ENCODE measurements at regions not wholly inside any gene's neighbourhood (a gene's known extent, or its start where the extent isn't known, plus 50 kb on each side); places are given as distances from the start of the nearest gene placed in this dataset.

DNA sequence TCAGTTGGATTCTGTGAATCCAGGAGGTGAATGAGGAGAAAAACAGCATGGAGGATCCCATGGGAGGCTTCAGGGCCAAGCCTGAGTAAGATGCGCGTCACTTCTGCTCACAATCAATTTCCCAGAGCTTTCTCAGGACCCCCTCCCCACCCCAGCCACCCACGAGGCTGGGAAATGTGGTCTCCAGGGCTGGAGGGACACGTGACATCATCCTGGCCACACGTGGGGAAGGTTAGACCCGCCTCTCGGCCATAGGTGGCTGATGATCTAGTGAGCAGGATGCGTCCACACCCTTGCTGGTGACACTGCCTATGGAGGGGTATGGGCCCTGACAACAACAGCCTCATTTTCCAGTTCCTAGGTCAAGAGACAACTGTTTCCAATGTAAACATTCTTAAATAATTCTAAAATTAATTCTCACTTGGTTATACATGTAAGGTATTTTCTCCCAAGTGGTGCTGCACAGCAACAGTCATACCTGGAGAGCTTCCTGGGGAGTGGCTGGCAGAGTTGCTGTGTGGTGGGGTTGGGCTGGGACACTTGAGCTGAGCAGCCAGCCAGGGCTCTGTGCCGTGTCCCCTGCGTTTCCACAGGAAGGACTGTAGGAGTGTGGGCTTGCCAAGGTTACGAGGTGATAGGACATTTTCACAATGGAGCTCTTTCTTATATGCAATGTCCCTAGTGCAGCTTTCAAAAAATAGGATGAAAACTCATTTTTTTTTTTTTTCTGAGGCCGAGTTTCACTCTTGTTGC is 153.1 kb downstream of the GADD45G start:
- Histone ChIP-seq H3K36me3 (no peaks in the 10 kb centered on the region), H3K4me3 (ENCODE audit: low read depth in 1 of 2, low read length in 1 of 2) (no peak overlapping the region), H3K4me1 (ENCODE audit: control insufficient read depth in 1 of 2, insufficient read depth in 1 of 2, low read depth in 1 of 2, low read length in 1 of 2) (peaks cover 9 to 10% of the 10 kb centered on the region in 2 experiments), H3K27ac (no peak overlapping the region), H3K9me3 (no peaks in the 10 kb centered on the region), H3K27me3 (no peaks in the 10 kb centered on the region)
- TF ChIP-seq, protein P1, sequence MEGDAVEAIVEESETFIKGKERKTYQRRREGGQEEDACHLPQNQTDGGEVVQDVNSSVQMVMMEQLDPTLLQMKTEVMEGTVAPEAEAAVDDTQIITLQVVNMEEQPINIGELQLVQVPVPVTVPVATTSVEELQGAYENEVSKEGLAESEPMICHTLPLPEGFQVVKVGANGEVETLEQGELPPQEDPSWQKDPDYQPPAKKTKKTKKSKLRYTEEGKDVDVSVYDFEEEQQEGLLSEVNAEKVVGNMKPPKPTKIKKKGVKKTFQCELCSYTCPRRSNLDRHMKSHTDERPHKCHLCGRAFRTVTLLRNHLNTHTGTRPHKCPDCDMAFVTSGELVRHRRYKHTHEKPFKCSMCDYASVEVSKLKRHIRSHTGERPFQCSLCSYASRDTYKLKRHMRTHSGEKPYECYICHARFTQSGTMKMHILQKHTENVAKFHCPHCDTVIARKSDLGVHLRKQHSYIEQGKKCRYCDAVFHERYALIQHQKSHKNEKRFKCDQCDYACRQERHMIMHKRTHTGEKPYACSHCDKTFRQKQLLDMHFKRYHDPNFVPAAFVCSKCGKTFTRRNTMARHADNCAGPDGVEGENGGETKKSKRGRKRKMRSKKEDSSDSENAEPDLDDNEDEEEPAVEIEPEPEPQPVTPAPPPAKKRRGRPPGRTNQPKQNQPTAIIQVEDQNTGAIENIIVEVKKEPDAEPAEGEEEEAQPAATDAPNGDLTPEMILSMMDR (IDR thresholded peaks at IDR 0.05) = no peak

DNA sequence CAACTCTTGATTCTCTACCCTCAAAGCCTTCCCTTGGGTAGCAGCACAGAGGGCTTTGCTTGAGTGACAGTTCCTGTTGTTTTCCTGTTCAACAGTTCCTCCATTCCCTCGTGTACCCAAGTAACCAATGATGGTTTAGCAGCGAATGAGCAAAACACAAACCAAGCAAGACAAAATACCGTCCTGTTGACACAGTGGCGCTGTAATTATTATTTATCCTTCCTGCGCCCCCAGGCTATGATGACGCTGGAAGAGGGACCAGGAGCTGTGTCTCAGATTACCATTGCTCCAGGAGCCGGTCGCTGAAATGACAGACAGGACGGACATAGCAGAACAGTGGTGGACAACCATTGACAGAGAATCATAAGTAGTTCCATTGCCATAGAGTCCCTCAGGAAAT is 154.8 kb downstream of the GADD45G start:
- TF ChIP-seq, protein P1 (IDR thresholded peaks at IDR 0.05) = no peak
- Histone ChIP-seq H3K27me3 (no peaks in the 10 kb centered on the region), H3K4me1 (ENCODE audit: control insufficient read depth in 1 of 2, insufficient read depth in 1 of 2, low read depth in 1 of 2, low read length in 1 of 2) (peaks cover 0 to 2% of the 10 kb centered on the region in 2 experiments), H3K27ac (no peak overlapping the region), H3K36me3 (no peaks in the 10 kb centered on the region), H3K9me3 (no peaks in the 10 kb centered on the region), H3K4me3 (ENCODE audit: low read depth in 1 of 2, low read length in 1 of 2) (no peak overlapping the region)

DNA sequence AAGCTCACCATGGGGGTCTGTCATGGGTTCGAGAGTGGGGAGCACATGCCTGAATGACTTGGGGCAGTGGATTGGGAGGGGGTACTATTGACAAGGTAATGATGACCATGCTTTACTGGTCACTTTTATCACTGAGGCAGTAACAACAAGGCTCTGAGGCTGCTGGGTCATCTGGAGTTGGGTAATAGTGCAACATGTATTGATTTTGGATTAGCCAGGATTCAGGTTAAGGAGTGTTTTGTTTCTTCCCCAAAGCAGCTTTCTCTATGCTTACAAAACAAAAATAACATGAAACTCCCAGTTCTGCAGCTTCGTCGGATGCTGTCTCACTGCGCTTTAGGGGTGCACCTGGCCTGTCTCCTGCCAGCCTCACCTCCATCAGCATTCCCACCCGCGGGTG is 155.3 kb downstream of the GADD45G start:
- Histone ChIP-seq H3K4me1 (ENCODE audit: control insufficient read depth in 1 of 2, insufficient read depth in 1 of 2, low read depth in 1 of 2, low read length in 1 of 2) (no peaks in the 10 kb centered on the region), H3K4me3 (ENCODE audit: low read depth in 1 of 2, low read length in 1 of 2) (no peak overlapping the region)
- TF ChIP-seq, protein P1 (IDR thresholded peaks at IDR 0.05) = no peak

DNA sequence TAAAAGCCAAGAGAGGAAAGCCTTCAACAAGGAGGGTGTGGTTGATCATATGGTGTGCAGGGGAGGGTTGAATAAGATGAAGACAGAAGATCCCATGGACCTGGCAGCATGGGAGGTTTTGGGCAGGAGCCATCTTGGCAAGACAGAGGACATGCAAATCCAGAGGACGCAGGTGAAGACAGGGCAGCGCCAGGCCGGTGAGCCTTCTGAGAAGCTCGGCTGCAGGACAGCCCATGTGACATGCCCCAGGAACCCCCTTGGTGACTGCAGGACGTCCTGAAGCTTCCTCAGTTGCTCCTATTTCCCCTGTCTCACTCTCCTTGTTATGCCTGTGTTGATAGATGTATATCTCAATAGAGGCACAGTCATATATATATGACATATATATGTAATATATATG is 159.4 kb downstream of the GADD45G start:
- TF ChIP-seq, protein P1 (IDR thresholded peaks at IDR 0.05) = no peak
- Histone ChIP-seq H3K36me3 (no peaks in the 10 kb centered on the region), H3K4me1 (ENCODE audit: control insufficient read depth in 1 of 2, insufficient read depth in 1 of 2, low read depth in 1 of 2, low read length in 1 of 2) (no peaks in the 10 kb centered on the region), H3K4me3 (ENCODE audit: low read depth in 1 of 2, low read length in 1 of 2) (no peak overlapping the region), H3K27ac (no peak overlapping the region), H3K27me3 (peaks cover 16% of the 10 kb centered on the region), H3K9me3 (no peaks in the 10 kb centered on the region)

More for the DNA sequence above, 155.3 kb downstream of the GADD45G start:
- no peaks in the 10 kb centered on the region for H3K9me3 ChIP-seq
- H3K36me3 ChIP-seq = no peaks in the 10 kb centered on the region
- no peak overlapping the region for H3K27ac ChIP-seq
- H3K27me3 ChIP-seq = peaks cover 2% of the 10 kb centered on the region

DNA sequence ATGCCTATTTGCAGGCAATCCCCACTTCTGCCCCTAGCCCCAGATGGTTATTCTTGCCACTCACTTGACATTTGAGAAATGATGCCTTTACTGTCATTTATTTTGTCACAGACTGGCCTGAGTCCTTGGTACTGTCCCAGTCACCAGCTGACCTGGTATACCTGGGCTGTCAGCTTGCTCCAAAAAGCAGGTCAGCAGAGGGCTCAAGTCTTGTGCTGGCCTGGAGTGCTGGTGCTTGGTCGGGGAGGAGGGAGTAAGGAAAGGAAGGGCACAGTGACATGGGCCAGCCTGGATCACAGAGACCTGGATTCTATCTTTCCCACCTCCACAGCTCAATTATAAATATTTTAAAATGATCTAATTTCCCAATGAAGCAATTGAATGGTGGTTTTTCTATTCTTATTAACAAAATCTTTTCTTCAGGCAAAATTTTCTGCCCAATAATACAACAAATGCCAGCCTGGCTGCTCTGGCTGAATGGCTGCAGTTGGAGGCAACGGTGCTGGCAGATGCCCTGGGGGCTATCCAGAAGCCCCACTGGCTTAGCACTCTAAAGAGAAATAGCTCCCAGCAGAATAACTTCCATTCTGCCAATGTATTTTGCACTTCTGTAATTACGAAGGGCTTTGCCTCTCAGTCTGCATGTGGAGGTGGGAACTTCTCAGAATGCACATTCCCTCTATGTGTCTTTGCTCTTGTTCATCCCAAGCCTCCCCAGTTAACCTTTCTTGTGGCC is 160.6 kb downstream of the GADD45G start:
- Histone ChIP-seq H3K4me1 (ENCODE audit: control insufficient read depth in 1 of 2, insufficient read depth in 1 of 2, low read depth in 1 of 2, low read length in 1 of 2) (no peaks in the 10 kb centered on the region), H3K36me3 (no peaks in the 10 kb centered on the region), H3K4me3 (ENCODE audit: low read depth in 1 of 2, low read length in 1 of 2) (no peak overlapping the region), H3K9me3 (no peaks in the 10 kb centered on the region), H3K27me3 (peaks cover 16% of the 10 kb centered on the region), H3K27ac (no peak overlapping the region)
- TF ChIP-seq, protein P1 (IDR thresholded peaks at IDR 0.05) = no peak

All from neutrophil (primary cell).